Suprapubic skin (tissue), 4 donors: ENCODE measurements at regions not wholly inside any gene's neighbourhood (a gene's known extent, or its start where the extent isn't known, plus 50 kb on each side); places are given as distances from the start of the nearest gene placed in this dataset.

ENCODE experiments used
- CTCF ChIP-seq, 2 donors: fragments of 200-600 bp in 1 of 2; fragments of 450-650 bp in 1 of 2; sonication (generic) in 1 of 2; IDR thresholded peaks; one replicate each; pipeline ENCODE4 v1.5.1; 2016 to 2019; ENCODE audit warnings: antibody characterized with exemption in 2 of 2, mild to moderate bottlenecking in 1 of 2, moderate library complexity in 1 of 2
- POLR2A ChIP-seq, 2 donors: fragments of 450-650 bp; IDR thresholded peaks; one replicate each; pipeline ENCODE4 v1.6.1; 2017; ENCODE audit warnings: antibody characterized with exemption in 2 of 2, mild to moderate bottlenecking in 2 of 2, moderate library complexity in 2 of 2
- POLR2AphosphoS5 ChIP-seq, 3 donors: sonication (generic); formaldehyde crosslinking; IDR thresholded peaks; one replicate each; pipeline ENCODE4 v1.6.1; 2017; ENCODE audit warnings: antibody characterized with exemption in 3 of 3

- TF ChIP-seq POLR2A (IDR thresholded peaks at IDR 0.05) = no peak
- TF ChIP-seq CTCF (IDR thresholded peaks at IDR 0.05) = no peak
- no peak for TF ChIP-seq POLR2AphosphoS5 (IDR thresholded peaks at IDR 0.05)
Observed at GRCh38 chr18:56068701-56069100, 480.7 kb upstream of the TCF4 start.
